MCF 10A (cell line): ENCODE measurements at regions not wholly inside any gene's neighbourhood (a gene's known extent, or its start where the extent isn't known, plus 50 kb on each side); places are given as distances from the start of the nearest gene placed in this dataset.
"Not testable (repeated sequence)": the region's sequence is repeated elsewhere in the genome, so short reads cannot be mapped to it uniquely, and the experiment has no call there.

ENCODE experiments used
- BruUV-seq: library from RNA; stranded (reverse); fragments of 400-500 nt; replicated peaks from 2 replicates; lab custom pipeline; 2021; lab: Mats Ljungman, UMichigan
- CTCF ChIA-PET: fragments of 300-600 bp; sonication (Branson Sonifier 250); formaldehyde crosslinking; extraction: SDS; loops from one replicate; lab custom pipeline; 2021; ENCODE audit warnings: antibody characterized with exemption, inconsistent platforms; lab: Yijun Ruan, JAX
- POLR2A ChIA-PET: fragments of 300-600, 350-650 bp; sonication (Branson Sonifier 250); formaldehyde crosslinking; extraction: SDS; loops from one replicate; lab custom pipeline; 2020; ENCODE audit warnings: antibody characterized with exemption, inconsistent platforms; lab: Yijun Ruan, JAX
- DNase-seq: peaks from one replicate; pipeline ENCODE4 v3.0.0-alpha.2; 2018; ENCODE audit not compliant: unreplicated experiment
- H3K27ac Mint-ChIP-seq: one replicate; pipeline ENCODE4 v1.8.0; 2022; ENCODE audit warnings: mild to moderate bottlenecking, low read depth, mixed read lengths; ENCODE audit not compliant: unreplicated experiment
- H3K27me3 Mint-ChIP-seq: one replicate; pipeline ENCODE4 v1.8.0; 2022; ENCODE audit warnings: mixed read lengths; ENCODE audit not compliant: insufficient read depth, unreplicated experiment
- H3K36me3 Mint-ChIP-seq: one replicate; pipeline ENCODE4 v1.8.0; 2022; ENCODE audit warnings: mild to moderate bottlenecking, moderate library complexity, mixed read lengths; ENCODE audit not compliant: insufficient read depth, unreplicated experiment
- H3K4me1 Mint-ChIP-seq: one replicate; pipeline ENCODE4 v1.8.0; 2022; ENCODE audit warnings: mixed read lengths; ENCODE audit not compliant: insufficient read depth, unreplicated experiment
- H3K4me3 Mint-ChIP-seq: one replicate; pipeline ENCODE4 v1.8.0; 2022; ENCODE audit warnings: mild to moderate bottlenecking, moderate library complexity, mixed read lengths; ENCODE audit not compliant: unreplicated experiment
- H3K9me3 Mint-ChIP-seq: one replicate; pipeline ENCODE4 v1.8.0; 2022; ENCODE audit warnings: mixed read lengths; ENCODE audit not compliant: unreplicated experiment
- intact Hi-C: fragments of 100-400 bp; cut with micrococcal nuclease; formaldehyde crosslinking; loops from 2 replicates; pipeline ENCODE4 v1.14.1; 2022
- TF ChIP-seq, protein P1 (sequence below): fragments of 200-600 bp; IDR thresholded peaks from one replicate; pipeline ENCODE4 v1.8.0; 2022; ENCODE audit warnings: antibody characterized with exemption, mild to moderate bottlenecking; ENCODE audit not compliant: unreplicated experiment

DNA sequence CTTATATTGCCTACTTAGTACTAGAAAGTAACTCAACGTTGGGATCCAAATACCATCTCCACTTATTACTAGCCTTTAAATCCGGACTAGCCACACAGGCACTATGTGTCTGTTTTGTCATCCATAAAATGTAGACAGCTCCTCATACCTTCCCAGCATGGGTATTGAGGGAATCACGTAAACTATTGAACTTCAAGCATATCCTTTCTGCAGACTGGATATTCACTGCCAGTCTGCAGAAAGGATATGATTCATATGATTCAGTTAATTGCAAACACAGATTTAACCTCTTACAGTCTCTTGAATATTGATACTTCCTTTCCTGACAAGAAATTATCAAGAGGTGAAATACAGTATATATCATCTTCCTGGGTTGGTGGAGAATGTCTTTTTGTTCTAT is 186.0 kb downstream of the LEPR start:
- H3K4me3 Mint-ChIP-seq = no peak overlapping the region
- DNase-seq = no peak
- H3K36me3 Mint-ChIP-seq = peaks cover 6% of the 10 kb centered on the region
- TF ChIP-seq, protein P1, sequence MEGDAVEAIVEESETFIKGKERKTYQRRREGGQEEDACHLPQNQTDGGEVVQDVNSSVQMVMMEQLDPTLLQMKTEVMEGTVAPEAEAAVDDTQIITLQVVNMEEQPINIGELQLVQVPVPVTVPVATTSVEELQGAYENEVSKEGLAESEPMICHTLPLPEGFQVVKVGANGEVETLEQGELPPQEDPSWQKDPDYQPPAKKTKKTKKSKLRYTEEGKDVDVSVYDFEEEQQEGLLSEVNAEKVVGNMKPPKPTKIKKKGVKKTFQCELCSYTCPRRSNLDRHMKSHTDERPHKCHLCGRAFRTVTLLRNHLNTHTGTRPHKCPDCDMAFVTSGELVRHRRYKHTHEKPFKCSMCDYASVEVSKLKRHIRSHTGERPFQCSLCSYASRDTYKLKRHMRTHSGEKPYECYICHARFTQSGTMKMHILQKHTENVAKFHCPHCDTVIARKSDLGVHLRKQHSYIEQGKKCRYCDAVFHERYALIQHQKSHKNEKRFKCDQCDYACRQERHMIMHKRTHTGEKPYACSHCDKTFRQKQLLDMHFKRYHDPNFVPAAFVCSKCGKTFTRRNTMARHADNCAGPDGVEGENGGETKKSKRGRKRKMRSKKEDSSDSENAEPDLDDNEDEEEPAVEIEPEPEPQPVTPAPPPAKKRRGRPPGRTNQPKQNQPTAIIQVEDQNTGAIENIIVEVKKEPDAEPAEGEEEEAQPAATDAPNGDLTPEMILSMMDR = no peak
- POLR2A ChIA-PET = no interaction called here
- H3K27me3 Mint-ChIP-seq = no peaks in the 10 kb centered on the region
- intact Hi-C loops = no loop called here
- H3K4me1 Mint-ChIP-seq = no peaks in the 10 kb centered on the region
- no peaks in the 10 kb centered on the region for H3K9me3 Mint-ChIP-seq
- H3K27ac Mint-ChIP-seq = no peak overlapping the region
- CTCF ChIA-PET = no interaction called here
- BruUV-seq = no TSS peak

DNA sequence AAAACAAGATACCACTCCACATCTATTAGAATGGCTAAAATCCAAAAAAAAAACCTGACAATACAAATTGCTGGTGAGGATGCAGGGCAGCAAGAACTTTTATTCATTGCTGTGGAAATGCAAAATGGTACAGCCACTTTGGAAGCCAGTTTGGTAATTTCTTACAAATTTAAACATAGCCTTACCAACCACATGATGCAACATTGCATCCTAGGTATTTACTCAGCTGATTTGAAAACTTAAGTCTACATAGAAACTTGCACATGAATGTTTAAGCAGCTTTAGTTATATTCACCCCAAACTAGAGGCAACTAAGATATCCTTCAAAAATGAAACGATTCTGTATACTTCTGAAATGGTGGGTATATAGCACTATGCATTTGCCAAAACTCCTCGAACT is 178.8 kb upstream of the PDE4B start:
- Mint-ChIP-seq H3K9me3 (no peaks in the 10 kb centered on the region), H3K4me3 (no peak overlapping the region), H3K27me3 (no peaks in the 10 kb centered on the region), H3K36me3 (peaks cover 13% of the 10 kb centered on the region), H3K4me1 (no peaks in the 10 kb centered on the region), H3K27ac (no peak overlapping the region)
- TF ChIP-seq, protein P1 = no peak
- POLR2A ChIA-PET = interaction anchor here (0.7 kb wide), 1 partner anchor 21 kb away, joined by 3 read pairs; no protein-coding TSS in a partner anchor
- CTCF ChIA-PET = interaction anchor here (0.6 kb wide), 1 partner anchor 378 kb away, joined by 6 read pairs; no protein-coding TSS in a partner anchor
- intact Hi-C loops = no loop called here
- BruUV-seq = no TSS peak
- no peak for DNase-seq

DNA sequence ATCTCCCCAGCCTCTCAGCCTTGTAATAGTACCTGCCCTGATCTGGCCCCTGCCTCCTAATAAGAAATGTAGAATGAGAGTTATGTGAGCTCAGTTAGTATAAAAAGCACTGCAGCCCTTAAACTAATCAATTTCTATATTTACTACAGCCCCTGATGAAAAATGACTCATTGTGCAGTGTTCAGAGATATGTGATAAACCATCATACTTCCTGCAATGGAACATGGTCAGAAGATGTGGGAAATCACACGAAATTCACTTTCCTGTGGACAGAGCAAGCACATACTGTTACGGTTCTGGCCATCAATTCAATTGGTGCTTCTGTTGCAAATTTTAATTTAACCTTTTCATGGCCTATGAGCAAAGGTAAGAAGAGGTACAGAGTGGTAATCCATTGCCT is 176.8 kb upstream of the PDE4B start:
- intact Hi-C loops = no loop called here
- CTCF ChIA-PET = interaction anchor here (1.1 kb wide), 1 partner anchor 540 kb away, joined by 4 read pairs; no protein-coding TSS in a partner anchor
- Mint-ChIP-seq H3K27me3 (no peaks in the 10 kb centered on the region), H3K27ac (no peak overlapping the region), H3K36me3 (peaks cover 13% of the 10 kb centered on the region), H3K4me1 (no peaks in the 10 kb centered on the region), H3K9me3 (no peaks in the 10 kb centered on the region), H3K4me3 (no peak overlapping the region)
- POLR2A ChIA-PET = no interaction called here
- BruUV-seq = no TSS peak
- TF ChIP-seq, protein P1 = no peak
- DNase-seq = no peak

DNA sequence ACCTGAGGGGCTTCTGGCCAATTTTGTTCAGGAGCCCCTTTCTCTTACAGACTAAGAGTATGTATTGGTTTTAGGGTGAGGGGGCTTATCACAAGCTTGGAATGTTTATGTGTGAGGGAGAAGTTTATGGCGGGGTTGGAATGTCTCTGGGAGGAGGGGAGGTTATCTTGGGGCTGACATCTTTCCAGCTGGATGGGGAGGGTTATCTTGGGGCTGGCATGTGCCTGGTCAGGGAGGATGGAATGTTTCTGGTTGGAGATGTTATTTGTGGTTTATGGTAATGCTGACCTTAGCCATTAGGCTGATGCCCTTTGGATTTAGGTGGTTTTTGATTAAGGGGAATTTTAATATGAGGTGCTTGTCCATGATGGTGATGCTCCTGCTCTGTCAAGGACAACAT is 171.0 kb upstream of the PDE4B start:
- H3K9me3 Mint-ChIP-seq, H3K36me3 Mint-ChIP-seq, H3K27me3 Mint-ChIP-seq, H3K4me1 Mint-ChIP-seq, H3K27ac Mint-ChIP-seq, H3K4me3 Mint-ChIP-seq, DNase-seq, BruUV-seq: not testable (repeated sequence)
- POLR2A ChIA-PET = interaction anchor here (0.9 kb wide), 1 partner anchor 375 kb away, joined by 3 read pairs; no protein-coding TSS in a partner anchor
- CTCF ChIA-PET = interaction anchor here (0.6 kb wide), 2 partner anchors 11 to 146 kb away, joined by 3 read pairs; no protein-coding TSS in a partner anchor
- intact Hi-C loops = loop anchor here (10.0 kb wide), 1 partner anchor 187 kb away; no protein-coding TSS in a partner anchor
